ENCODE measurements at regions not wholly inside any gene's neighbourhood (a gene's known extent, or its start where the extent isn't known, plus 50 kb on each side); places are given as distances from the start of the nearest gene placed in this dataset.

- no peak for TF ChIP-seq FOXM1 (IDR thresholded peaks at IDR 0.05; ENCODE audit: borderline replicate concordance, low read depth)
- no peak for TF ChIP-seq CREB1 (IDR thresholded peaks at IDR 0.05; ENCODE audit: low read depth)
- no peak for TF ChIP-seq REST (IDR thresholded peaks at IDR 0.05; ENCODE audit: low read depth)
- no peak for TF ChIP-seq MAX (IDR thresholded peaks at IDR 0.05)
- TF ChIP-seq RAD21 (IDR thresholded peaks at IDR 0.05; ENCODE audit: low read depth) = no peak
- TF ChIP-seq TEAD4 (IDR thresholded peaks at IDR 0.05) = no peak
Measured at GRCh38 chr4:31246856-31247255, 526.7 kb downstream of the PCDH7 start.

DNA sequence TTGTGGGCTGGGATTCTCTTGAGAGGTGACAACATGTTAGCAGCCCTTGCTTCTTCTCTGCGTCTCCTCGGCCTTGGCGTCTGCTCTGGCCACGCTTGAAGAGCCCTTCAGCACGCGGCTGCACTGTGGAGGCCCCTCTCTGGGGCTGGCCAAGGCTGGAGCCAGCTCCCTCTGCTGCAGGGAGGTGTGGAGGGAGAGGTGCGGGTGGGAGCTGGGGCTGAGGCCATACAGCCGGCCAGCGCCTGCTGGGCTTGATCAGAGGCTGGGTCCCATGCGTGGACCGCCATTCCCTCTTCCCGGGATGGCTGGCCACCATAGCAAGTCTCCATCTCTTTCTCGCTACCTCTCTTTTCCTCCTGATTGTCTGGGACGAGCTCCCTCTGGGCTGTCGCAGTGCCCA is 539.0 kb downstream of the PCDH7 start:
- TF ChIP-seq, protein P1, sequence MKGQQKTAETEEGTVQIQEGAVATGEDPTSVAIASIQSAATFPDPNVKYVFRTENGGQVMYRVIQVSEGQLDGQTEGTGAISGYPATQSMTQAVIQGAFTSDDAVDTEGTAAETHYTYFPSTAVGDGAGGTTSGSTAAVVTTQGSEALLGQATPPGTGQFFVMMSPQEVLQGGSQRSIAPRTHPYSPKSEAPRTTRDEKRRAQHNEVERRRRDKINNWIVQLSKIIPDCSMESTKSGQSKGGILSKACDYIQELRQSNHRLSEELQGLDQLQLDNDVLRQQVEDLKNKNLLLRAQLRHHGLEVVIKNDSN (IDR thresholded peaks at IDR 0.05) = no peak
- TF ChIP-seq EP300 (IDR thresholded peaks at IDR 0.05; ENCODE audit: borderline replicate concordance) (no peak), YY1 (IDR thresholded peaks at IDR 0.05; ENCODE audit: low read depth) (no peak), RAD21 (IDR thresholded peaks at IDR 0.05; ENCODE audit: low read depth) (no peak), TEAD4 (IDR thresholded peaks at IDR 0.05) (no peak)

DNA sequence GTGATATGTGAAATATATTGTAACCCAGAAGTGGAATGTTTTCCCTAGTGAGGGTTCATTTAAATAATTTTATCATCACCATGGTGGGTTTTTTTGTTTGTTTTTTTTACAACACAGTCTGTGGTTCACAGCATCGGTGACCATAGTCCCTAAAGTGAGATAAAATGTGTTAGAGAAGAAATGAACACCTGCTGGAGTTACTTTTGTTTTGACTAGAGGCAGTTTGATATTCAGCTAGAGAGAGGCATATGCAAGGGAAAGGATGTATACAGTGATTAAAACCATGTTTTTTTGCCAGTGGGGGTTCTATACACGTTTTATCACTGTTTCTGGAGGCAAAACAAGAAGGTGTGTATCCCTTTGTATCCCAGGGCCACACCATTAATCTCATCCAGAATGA is 541.5 kb downstream of the PCDH7 start:
- TF ChIP-seq, protein P1 (IDR thresholded peaks at IDR 0.05) = no peak
- no peak for TF ChIP-seq NFIC (IDR thresholded peaks at IDR 0.05)

- TF ChIP-seq NFIC (IDR thresholded peaks at IDR 0.05) (no peak), EP300 (IDR thresholded peaks at IDR 0.05; ENCODE audit: borderline replicate concordance) (no peak), FOXM1 (IDR thresholded peaks at IDR 0.05; ENCODE audit: borderline replicate concordance, low read depth) (no peak), CREB1 (IDR thresholded peaks at IDR 0.05; ENCODE audit: low read depth) (no peak), EGR1 (IDR thresholded peaks at IDR 0.05) (no peak)
Measured at GRCh38 chr4:31272331-31273061, 552.3 kb downstream of the PCDH7 start.

DNA sequence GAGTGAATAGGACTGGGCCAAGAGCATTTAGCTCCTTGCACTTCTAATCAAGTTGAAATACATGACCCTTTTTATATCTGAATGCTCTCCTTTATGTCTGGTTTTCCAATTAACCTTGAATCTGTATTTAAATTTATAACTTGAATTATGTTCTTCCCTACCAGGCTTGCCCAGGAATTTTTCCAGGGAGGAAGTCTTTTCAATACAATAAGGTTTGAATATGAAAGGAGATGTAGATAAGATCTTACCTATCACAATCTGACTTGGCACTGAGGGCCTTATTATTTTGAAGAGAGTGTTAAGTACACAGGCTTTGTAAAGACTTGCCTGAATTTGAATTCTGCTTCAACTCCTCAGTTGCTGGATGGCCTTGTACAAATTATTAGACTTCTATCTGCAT is 555.7 kb downstream of the PCDH7 start:
- TF ChIP-seq CREB1 (IDR thresholded peaks at IDR 0.05; ENCODE audit: low read depth) (no peak), CEBPB (IDR thresholded peaks at IDR 0.05) (no peak), FOXM1 (IDR thresholded peaks at IDR 0.05; ENCODE audit: borderline replicate concordance, low read depth) (no peak), NFIC (IDR thresholded peaks at IDR 0.05) (no peak), ZBTB7A (IDR thresholded peaks at IDR 0.05; ENCODE audit: low read depth) (no peak), RAD21 (IDR thresholded peaks at IDR 0.05; ENCODE audit: low read depth) (no peak), YY1 (IDR thresholded peaks at IDR 0.05; ENCODE audit: low read depth) (no peak), REST (IDR thresholded peaks at IDR 0.05; ENCODE audit: low read depth) (no peak), TEAD4 (IDR thresholded peaks at IDR 0.05) (no peak), MAX (IDR thresholded peaks at IDR 0.05) (no peak), TAF1 (IDR thresholded peaks at IDR 0.05; ENCODE audit: low read depth) (no peak), TCF12 (IDR thresholded peaks at IDR 0.05; ENCODE audit: low read depth) (no peak), EP300 (IDR thresholded peaks at IDR 0.05; ENCODE audit: borderline replicate concordance) (no peak), EGR1 (IDR thresholded peaks at IDR 0.05) (no peak)
- TF ChIP-seq, protein P1 (IDR thresholded peaks at IDR 0.05) = no peak

- no peak for TF ChIP-seq ZBTB7A (IDR thresholded peaks at IDR 0.05; ENCODE audit: low read depth)
- no peak for TF ChIP-seq TAF1 (IDR thresholded peaks at IDR 0.05; ENCODE audit: low read depth)
- no peak for TF ChIP-seq TEAD4 (IDR thresholded peaks at IDR 0.05)
- no peak for TF ChIP-seq RAD21 (IDR thresholded peaks at IDR 0.05; ENCODE audit: low read depth)
- TF ChIP-seq CEBPB (IDR thresholded peaks at IDR 0.05) = no peak
- no peak for TF ChIP-seq FOXM1 (IDR thresholded peaks at IDR 0.05; ENCODE audit: borderline replicate concordance, low read depth)
- no peak for TF ChIP-seq REST (IDR thresholded peaks at IDR 0.05; ENCODE audit: low read depth)
- TF ChIP-seq NFIC (IDR thresholded peaks at IDR 0.05) = no peak
Measured at GRCh38 chr4:31283679-31284078, 563.5 kb downstream of the PCDH7 start.
